H1 (cell line): ENCODE measurements at regions not wholly inside any gene's neighbourhood (a gene's known extent, or its start where the extent isn't known, plus 50 kb on each side); places are given as distances from the start of the nearest gene placed in this dataset.

Source experiments
- CTCF ChIA-PET: fragments of 300-600 bp; sonication (Branson Sonifier 250); formaldehyde crosslinking; loops from one replicate; lab custom pipeline; 2021; ENCODE audit not compliant: partially characterized antibody; lab: Charles Lee
- POLR2A ChIA-PET: fragments of 300-600 bp; sonication (Branson Sonifier 250); formaldehyde crosslinking; loops from one replicate; lab custom pipeline; 2021; ENCODE audit warnings: inconsistent platforms; ENCODE audit not compliant: partially characterized antibody; lab: Charles Lee
- DNase-seq, 2 experiments: peaks; one replicate each; pipeline versions ENCODE4 v3.0.0 to v3.0.0-alpha.2; 2010 to 2022; ENCODE audit warnings: low spot score in 2 of 2, low read depth in 1 of 2, mixed read lengths in 1 of 2
- FAIRE-seq: peaks from 2 replicates; lab custom pipeline; 2011; peaks lifted over from hg19 to GRCh38; lab: Jason Lieb, UNC
- H2AFZ ChIP-seq: 2 replicates; pipeline ENCODE4 v1.8.1; 2012; ENCODE audit warnings: low read length, inconsistent platforms
- H2AK5ac ChIP-seq: 2 replicates; pipeline ENCODE4 v1.6.1; 2013; ENCODE audit warnings: low read depth, low read length
- H2BK120ac ChIP-seq: replicated peaks from 2 replicates; pipeline ENCODE3; 2013; ENCODE audit warnings: low read depth, low read length, inconsistent platforms
- H2BK12ac ChIP-seq: 2 replicates; pipeline ENCODE4 v1.6.1; 2013; ENCODE audit warnings: low read depth, low read length
- H2BK15ac ChIP-seq: 2 replicates; pipeline ENCODE4 v1.6.1; 2013; ENCODE audit warnings: low read length
- H2BK20ac ChIP-seq: 2 replicates; pipeline ENCODE4 v1.6.1; 2013; ENCODE audit warnings: low read length
- H2BK5ac ChIP-seq: 2 replicates; pipeline ENCODE4 v1.6.1; 2013; ENCODE audit warnings: low read depth, low read length
- H3K14ac ChIP-seq: 2 replicates; pipeline ENCODE4 v1.6.1; 2013; ENCODE audit warnings: inconsistent platforms; ENCODE audit not compliant: insufficient read length
- H3K18ac ChIP-seq: 2 replicates; pipeline ENCODE4 v1.6.1; 2013; ENCODE audit warnings: low read length; ENCODE audit errors: extremely low read depth
- H3K23ac ChIP-seq: 2 replicates; pipeline ENCODE4 v1.6.1; 2013; ENCODE audit warnings: inconsistent platforms; ENCODE audit not compliant: insufficient read length
- H3K23me2 ChIP-seq: 2 replicates; pipeline ENCODE4 v1.6.1; 2013; ENCODE audit warnings: low read depth, low read length
- H3K27ac ChIP-seq: 2 replicates; pipeline ENCODE4 v1.6.1; 2011; ENCODE audit warnings: low read depth, low read length, inconsistent platforms
- H3K27me3 ChIP-seq, 4 experiments: replicated peaks in 1 of 4; 1 replicate in 1 of 4; 2 replicates in 3 of 4; pipeline versions ENCODE4 v1.6.1 to v1.8.1; 2011 to 2013; ENCODE audit warnings: low read length in 3 of 4, mild to moderate bottlenecking in 3 of 4, inconsistent platforms in 2 of 4, mixed read lengths in 2 of 4, moderate library complexity in 1 of 4; ENCODE audit not compliant: control insufficient read depth in 3 of 4, insufficient read depth in 3 of 4; ENCODE audit errors: extremely low read depth in 1 of 4
- H3K36me3 ChIP-seq, 4 experiments: 2 replicates each; pipeline versions ENCODE4 v1.6.1 to v1.8.1; 2011 to 2013; ENCODE audit warnings: mild to moderate bottlenecking in 4 of 4, low read length in 3 of 4, moderate library complexity in 2 of 4, control low read depth in 1 of 4, inconsistent platforms in 1 of 4; ENCODE audit not compliant: insufficient read depth in 4 of 4, control insufficient read depth in 2 of 4
- H3K4ac ChIP-seq: replicated peaks from 2 replicates; pipeline ENCODE3; 2013; ENCODE audit warnings: low read length, low read depth, mixed read lengths, inconsistent platforms; ENCODE audit not compliant: insufficient read length
- H3K4me1 ChIP-seq, 4 experiments: replicated peaks in 1 of 4; 1 replicate in 1 of 4; 2 replicates in 3 of 4; pipeline versions ENCODE4 v1.6.1 to v1.8.1; 2011 to 2013; ENCODE audit warnings: low read length in 3 of 4, inconsistent platforms in 2 of 4, mixed read lengths in 1 of 4; ENCODE audit not compliant: insufficient read depth in 4 of 4, control insufficient read depth in 3 of 4
- H3K4me2 ChIP-seq, 2 experiments: 2 replicates each; pipeline versions ENCODE4 v1.6.1 to v1.8.1; 2011 to 2013; ENCODE audit warnings: low read depth in 2 of 2, low read length in 2 of 2, control low read depth in 1 of 2, inconsistent platforms in 1 of 2, mild to moderate bottlenecking in 1 of 2; ENCODE audit not compliant: insufficient read depth in 1 of 2
- H3K4me3 ChIP-seq, 4 experiments: fragments of 200-600, 300-600 bp in 1 of 4; sonication (generic), shearing (Covaris generic), sonication (Bioruptor Twin) in 1 of 4; 2 replicates each; pipeline versions ENCODE4 v1.5.1 to v1.8.1; 2011 to 2016; ENCODE audit warnings: low read length in 4 of 4, low read depth in 3 of 4, control low read depth in 2 of 4, inconsistent platforms in 2 of 4, mild to moderate bottlenecking in 2 of 4, mixed read lengths in 1 of 4, moderate library complexity in 1 of 4; ENCODE audit not compliant: insufficient read depth in 2 of 4; ENCODE audit errors: extremely low read depth in 1 of 4
- H3K56ac ChIP-seq: replicated peaks from 2 replicates; pipeline ENCODE3; 2013; ENCODE audit warnings: low read depth, mild to moderate bottlenecking, mixed read lengths, low read length, inconsistent platforms; ENCODE audit not compliant: insufficient read length
- H3K79me1 ChIP-seq: 2 replicates; pipeline ENCODE4 v1.6.1; 2013; ENCODE audit warnings: low read depth, low read length, control low read depth
- H3K79me2 ChIP-seq, 2 experiments: 2 replicates each; pipeline versions ENCODE4 v1.6.1 to v1.8.1; 2012 to 2013; ENCODE audit warnings: low read length in 2 of 2, mild to moderate bottlenecking in 2 of 2, inconsistent platforms in 1 of 2; ENCODE audit not compliant: insufficient read depth in 2 of 2, control insufficient read depth in 1 of 2
- H3K9ac ChIP-seq, 4 experiments: replicated peaks in 1 of 4; 1 replicate in 1 of 4; 2 replicates in 3 of 4; pipeline versions ENCODE4 v1.6.1 to v1.8.1; 2011 to 2013; ENCODE audit warnings: low read depth in 3 of 4, low read length in 3 of 4, control low read depth in 2 of 4, mild to moderate bottlenecking in 2 of 4, moderate library complexity in 2 of 4, inconsistent platforms in 1 of 4; ENCODE audit errors: extremely low read depth in 1 of 4
- H3K9me3 ChIP-seq, 2 experiments: 2 replicates each; pipeline versions ENCODE4 v1.6.1 to v1.8.1; 2012 to 2013; ENCODE audit warnings: mild to moderate bottlenecking in 2 of 2, moderate library complexity in 2 of 2, control low read depth in 1 of 2, inconsistent platforms in 1 of 2, low read depth in 1 of 2, low read length in 1 of 2, mixed read lengths in 1 of 2; ENCODE audit not compliant: insufficient read depth in 2 of 2
- H4K20me1 ChIP-seq, 2 experiments: replicated peaks in 1 of 2; 2 replicates each; pipeline versions ENCODE3 to v1.8.1; 2011 to 2013; ENCODE audit warnings: inconsistent platforms in 2 of 2, low read length in 2 of 2, mild to moderate bottlenecking in 1 of 2; ENCODE audit not compliant: insufficient read depth in 2 of 2, control insufficient read depth in 1 of 2
- H4K5ac ChIP-seq: 2 replicates; pipeline ENCODE4 v1.6.1; 2013; ENCODE audit warnings: low read length, low read depth, mixed read lengths, inconsistent platforms; ENCODE audit not compliant: insufficient read length
- H4K8ac ChIP-seq: 2 replicates; pipeline ENCODE4 v1.8.0; 2013; ENCODE audit warnings: mild to moderate bottlenecking, moderate library complexity, low read length, inconsistent platforms; ENCODE audit not compliant: insufficient read depth; ENCODE audit errors: extremely low read depth
- H4K91ac ChIP-seq: replicated peaks from 2 replicates; pipeline ENCODE3; 2013; ENCODE audit warnings: low read length, mixed read lengths, inconsistent platforms; ENCODE audit not compliant: insufficient read length
- CBX5 ChIP-seq: fragments of 300-800, 300-1000 bp; sonication (generic); IDR thresholded peaks from 2 replicates; pipeline ENCODE4 v1.7.1; 2016; ENCODE audit warnings: antibody characterized with exemption, low read length, low read depth
- CREB1 ChIP-seq: IDR thresholded peaks from 2 replicates; pipeline ENCODE4 v1.6.1; 2012; ENCODE audit warnings: inconsistent platforms
- FOSL1 ChIP-seq: IDR thresholded peaks from 2 replicates; pipeline ENCODE4 v1.6.1; 2011; ENCODE audit warnings: mild to moderate bottlenecking, low read depth, low read length, moderate library complexity; ENCODE audit not compliant: insufficient read depth
- JUND ChIP-seq: IDR thresholded peaks from 2 replicates; pipeline ENCODE4 v1.6.1; 2011; ENCODE audit warnings: mild to moderate bottlenecking, improper control_type of control experiment, low read length
- SIRT6 ChIP-seq: IDR thresholded peaks from one replicate; pipeline ENCODE4 v1.7.1; 2012; ENCODE audit warnings: low read length, inconsistent platforms
- TAF7 ChIP-seq: optimal IDR thresholded peaks from 2 replicates; pipeline ENCODE3; 2011; ENCODE audit warnings: low read depth, mild to moderate bottlenecking, inconsistent platforms, low read length, moderate library complexity, borderline replicate concordance
- YY1 ChIP-seq: IDR thresholded peaks from 2 replicates; pipeline ENCODE4 v1.6.1; 2011; ENCODE audit warnings: low read depth, mild to moderate bottlenecking, low read length
- WGBS, 2 experiments: shearing (Covaris generic) in 1 of 2; methylation state at CpG; one replicate each; pipeline versions ENCODE4 v1.1.6 to v1.1.7; 2013 to 2015; ENCODE audit warnings: low lambda C conversion rate in 2 of 2, mixed read lengths in 2 of 2, inconsistent platforms in 1 of 2, low coverage in 1 of 2, missing lambda C conversion rate in 1 of 2; ENCODE audit not compliant: insufficient replicate concordance in 2 of 2, insufficient coverage in 1 of 2, insufficient read length in 1 of 2; ENCODE audit errors: extremely low coverage in 1 of 2, missing lambda C conversion rate in 1 of 2; 5-methylcytosine and 5-hydroxymethylcytosine counted together

DNA sequence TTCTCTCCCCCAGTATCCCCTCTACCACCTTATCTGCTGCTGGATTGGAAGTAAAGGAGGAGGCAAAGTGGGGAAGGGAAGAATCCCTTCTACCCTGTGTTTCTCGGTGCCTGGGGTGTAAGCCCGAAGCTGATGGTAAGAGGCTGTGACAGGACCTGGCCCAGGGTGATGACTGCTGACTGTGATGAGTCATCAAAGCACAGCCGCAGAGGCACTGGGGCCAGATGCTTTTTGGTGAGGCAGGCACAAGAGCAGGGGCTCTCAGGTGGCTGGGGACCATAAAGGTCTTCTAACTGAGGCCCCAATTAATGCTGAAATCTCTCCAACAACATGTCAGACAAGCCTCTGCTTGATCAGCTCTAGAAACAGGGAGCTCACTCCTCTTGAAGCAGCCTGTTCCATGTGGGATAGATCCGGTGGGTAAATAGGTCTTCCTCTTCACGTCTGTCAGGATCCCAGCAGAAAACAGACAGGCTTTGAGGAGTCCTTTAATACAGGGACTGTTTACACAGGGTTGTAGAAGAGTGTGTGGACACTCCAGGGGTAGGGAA lies 86.1 kb upstream of the PCBD1 start:
- no peak for DNase-seq
- POLR2A ChIA-PET = no interaction called here
- peak overlapping the region; percentile 35; the same call in 1 of the 2 replicates for H2AFZ ChIP-seq

More for the DNA sequence above, 86.1 kb upstream of the PCBD1 start:
- Histone ChIP-seq H2BK15ac (no peak overlapping the region), H3K14ac (no peak overlapping the region), H3K9ac (no peak overlapping the region), H3K79me2 (no peaks in the 10 kb centered on the region), H3K23ac (no peak overlapping the region), H3K79me1 (no peaks in the 10 kb centered on the region), H3K23me2 (no peaks in the 10 kb centered on the region), H3K4me3 (no peak overlapping the region), H2BK12ac (0 out of 2 replicates have a peak overlapping the region, but pooled peaks have one; percentile 17), H4K91ac (no peak overlapping the region), H3K18ac (no peak overlapping the region), H4K8ac (no peak overlapping the region), H3K27me3 (no peaks in the 10 kb centered on the region; a peak in 1 of 7 replicates), H3K9me3 (peaks cover 0 to 6% of the 10 kb centered on the region in 2 experiments; a peak in 2 of 4 replicates), H2BK20ac (no peak overlapping the region), H3K4me1 (peaks cover 0 to 4% (median 2%) of the 10 kb centered on the region in 4 experiments; a peak in 4 of 7 replicates), H2AK5ac (no peak overlapping the region), H2BK5ac (no peak overlapping the region), H3K56ac (no peak overlapping the region), H3K36me3 (no peaks in the 10 kb centered on the region), H3K4ac (no peak overlapping the region), H4K5ac (no peak overlapping the region), H4K20me1 (no peaks in the 10 kb centered on the region), H3K4me2 (no peak overlapping the region), H2BK120ac (no peak overlapping the region), H3K27ac (no peak overlapping the region)
- 76% methylated on average over 5 of the region's 5 CpGs; no CpG with 5 or more reads in 1 of the 2 experiments for WGBS, 2 experiments
- FAIRE-seq = no peak
- CTCF ChIA-PET = interaction anchor here (0.8 to 1.8 kb wide), 6 partner anchors 11 to 340 kb away, joined by 3 to 5 read pairs (median 4); no protein-coding TSS in a partner anchor
- TF ChIP-seq FOSL1 (no peak), JUND (peak; percentile 72; the same call in 1 of the 2 replicates), CBX5 (no peak), CREB1 (0 out of 2 replicates have a peak, but pooled peaks have one; percentile 57), TAF7 (no peak), SIRT6 (no peak), YY1 (no peak)
